ENCODE measurements at regions not wholly inside any gene's neighbourhood (a gene's known extent, or its start where the extent isn't known, plus 50 kb on each side); places are given as distances from the start of the nearest gene placed in this dataset.

GRCh38 chr9:115923410-115923809 lies 230.2 kb upstream of the PAPPA start:
- TF ChIP-seq CTCF (IDR thresholded peaks at IDR 0.05; ENCODE audit: borderline replicate concordance, extremely low read depth, low read length, poor library complexity, severe bottlenecking) (no peak), EZH2 (IDR thresholded peaks at IDR 0.05; ENCODE audit: borderline replicate concordance, low read depth, low read length, severe bottlenecking) (no peak)

Data from DND-41 (cell line).